IMR-90 (cell line): ENCODE measurements at regions not wholly inside any gene's neighbourhood (a gene's known extent, or its start where the extent isn't known, plus 50 kb on each side); places are given as distances from the start of the nearest gene placed in this dataset.

ENCODE experiments used
- ATAC-seq: fragments of 200-7000 bp; cut with Tn5 transposase; 2 replicates; pipeline ENCODE4 v1.9.1; 2020; ENCODE audit warnings: low read depth, mild to moderate bottlenecking, moderate library complexity
- BruUV-seq: library from RNA; stranded (reverse); fragments of 400-500 nt; replicated peaks from 2 replicates; lab custom pipeline; 2021; lab: Mats Ljungman, UMichigan
- CTCF ChIA-PET: fragments of 300-600 bp; formaldehyde crosslinking; extraction: SDS; loops from one replicate; lab custom pipeline; 2021; ENCODE audit warnings: antibody characterized with exemption; lab: Yijun Ruan, JAX
- POLR2A ChIA-PET: fragments of 300-600 bp; sonication (Branson Sonifier 250); formaldehyde crosslinking; loops from one replicate; lab custom pipeline; 2022; ENCODE audit warnings: antibody characterized with exemption; ENCODE audit not compliant: unreplicated experiment; lab: Charles Lee
- DNase-seq: peaks from one replicate; pipeline ENCODE4 v3.0.0; 2013
- H2AFZ ChIP-seq: replicated peaks from 2 replicates; pipeline ENCODE3; 2013; ENCODE audit warnings: low read length, mild to moderate bottlenecking; ENCODE audit not compliant: poor library complexity
- H2AK5ac ChIP-seq: 2 replicates; pipeline ENCODE4 v1.6.1; 2013; ENCODE audit warnings: low read depth, low read length, inconsistent platforms
- H2AK9ac ChIP-seq: replicated peaks from 2 replicates; pipeline ENCODE3; 2013; ENCODE audit warnings: mild to moderate bottlenecking, low read depth, low read length, moderate library complexity; ENCODE audit not compliant: poor library complexity
- H2BK120ac ChIP-seq: 2 replicates; pipeline ENCODE4 v1.6.1; 2013; ENCODE audit warnings: low read depth, low read length, inconsistent platforms
- H2BK15ac ChIP-seq: 3 replicates; pipeline ENCODE4 v1.6.1; 2013; ENCODE audit warnings: low read depth, low read length, inconsistent platforms
- H2BK20ac ChIP-seq: 2 replicates; pipeline ENCODE4 v1.6.1; 2013; ENCODE audit warnings: low read depth, mild to moderate bottlenecking, inconsistent platforms, low read length, moderate library complexity
- H2BK5ac ChIP-seq: 2 replicates; pipeline ENCODE4 v1.6.1; 2013; ENCODE audit warnings: mild to moderate bottlenecking, low read depth, low read length, inconsistent platforms; ENCODE audit not compliant: poor library complexity, severe bottlenecking
- H3K14ac ChIP-seq: replicated peaks from 2 replicates; pipeline ENCODE4 v1.6.1; 2013; ENCODE audit warnings: low read depth, low read length, inconsistent platforms
- H3K18ac ChIP-seq: 2 replicates; pipeline ENCODE4 v1.6.1; 2013; ENCODE audit warnings: low read depth, low read length, control low read depth
- H3K23ac ChIP-seq: 2 replicates; pipeline ENCODE4 v1.6.1; 2013; ENCODE audit warnings: low read depth, low read length, inconsistent platforms
- H3K27ac ChIP-seq: 2 replicates; pipeline ENCODE4 v1.5.1; 2013; ENCODE audit warnings: mild to moderate bottlenecking, control low read depth, low read length; ENCODE audit not compliant: insufficient read depth
- H3K27me3 ChIP-seq: 2 replicates; pipeline ENCODE4 v1.6.1; 2013; ENCODE audit warnings: low read length; ENCODE audit not compliant: control insufficient read depth, insufficient read depth
- H3K36me3 ChIP-seq: 2 replicates; pipeline ENCODE4 v1.6.1; 2013; ENCODE audit warnings: low read length, mixed read lengths; ENCODE audit not compliant: control insufficient read depth, insufficient read depth
- H3K4ac ChIP-seq: 2 replicates; pipeline ENCODE4 v1.6.1; 2013; ENCODE audit warnings: low read depth, low read length, inconsistent platforms
- H3K4me1 ChIP-seq: 2 replicates; pipeline ENCODE4 v1.6.1; 2013; ENCODE audit warnings: low read length, mixed read lengths; ENCODE audit not compliant: control insufficient read depth, insufficient read depth
- H3K4me2 ChIP-seq: 2 replicates; pipeline ENCODE4 v1.6.1; 2013; ENCODE audit warnings: low read depth, mild to moderate bottlenecking, control low read depth, low read length, moderate library complexity
- H3K4me3 ChIP-seq: 2 replicates; pipeline ENCODE4 v1.5.1; 2013; ENCODE audit warnings: low read depth, mild to moderate bottlenecking, control low read depth, low read length, moderate library complexity; ENCODE audit not compliant: insufficient read depth
- H3K56ac ChIP-seq: 2 replicates; pipeline ENCODE4 v1.6.1; 2013; ENCODE audit warnings: low read length, inconsistent platforms; ENCODE audit not compliant: insufficient read depth; ENCODE audit errors: extremely low read depth
- H3K79me1 ChIP-seq, 2 experiments: 2 replicates each; pipeline ENCODE4 v1.6.1; 2013; ENCODE audit warnings: low read length in 2 of 2, inconsistent platforms in 1 of 2, low read depth in 1 of 2
- H3K9ac ChIP-seq: 2 replicates; pipeline ENCODE4 v1.6.1; 2013; ENCODE audit warnings: low read depth, low read length, control low read depth
- H3K9me1 ChIP-seq: 2 replicates; pipeline ENCODE4 v1.6.1; 2013; ENCODE audit warnings: low read length, inconsistent platforms; ENCODE audit not compliant: insufficient read depth
- H3K9me3 ChIP-seq: 2 replicates; pipeline ENCODE4 v1.6.1; 2013; ENCODE audit warnings: low read length; ENCODE audit not compliant: control insufficient read depth, insufficient read depth
- H4K20me1 ChIP-seq: 2 replicates; pipeline ENCODE4 v1.6.1; 2013; ENCODE audit warnings: low read length, inconsistent platforms; ENCODE audit not compliant: insufficient read depth
- H4K5ac ChIP-seq: 2 replicates; pipeline ENCODE4 v1.6.1; 2013; ENCODE audit warnings: mild to moderate bottlenecking, low read depth, low read length, control low read depth
- H4K8ac ChIP-seq, 2 experiments: 2 replicates each; pipeline ENCODE4 v1.6.1; 2013; ENCODE audit warnings: low read depth in 2 of 2, low read length in 2 of 2, control low read depth in 1 of 2, inconsistent platforms in 1 of 2
- H4K91ac ChIP-seq: 2 replicates; pipeline ENCODE4 v1.6.1; 2013; ENCODE audit warnings: low read depth, low read length, inconsistent platforms; ENCODE audit not compliant: insufficient read depth
- CTCF ChIP-seq: conservative IDR thresholded peaks from 2 replicates; pipeline ENCODE4 v1.5.1; 2012; ENCODE audit warnings: mild to moderate bottlenecking, low read depth, low read length, improper control_type of control experiment
- ELK1 ChIP-seq: fragments of 150-350 bp; IDR thresholded peaks from 2 replicates; pipeline ENCODE4 v1.6.1; 2016; ENCODE audit warnings: low read depth, mild to moderate bottlenecking, low read length, moderate library complexity, borderline replicate concordance
- MXI1 ChIP-seq: IDR thresholded peaks from 2 replicates; pipeline ENCODE4 v1.6.1; 2012; ENCODE audit warnings: low read depth, mild to moderate bottlenecking, low read length, moderate library complexity, borderline replicate concordance
- RAD21 ChIP-seq: IDR thresholded peaks from 2 replicates; pipeline ENCODE4 v1.6.1; 2012; ENCODE audit warnings: low read length, improper control_type of control experiment
- USF2 ChIP-seq: fragments of 150-350 bp; IDR thresholded peaks from 2 replicates; pipeline ENCODE4 v1.6.1; 2017; ENCODE audit warnings: mild to moderate bottlenecking, antibody characterized with exemption, low read length, low read depth
- WGBS, 2 experiments: methylation state at CpG; one replicate each; pipeline versions ENCODE4 v1.1.5 to v1.1.7; 2013; ENCODE audit warnings: missing lambda C conversion rate in 2 of 2; ENCODE audit not compliant: insufficient read length in 1 of 2; ENCODE audit errors: extremely low coverage in 2 of 2; 5-methylcytosine and 5-hydroxymethylcytosine counted together
- dilution Hi-C: fragments of 300-500 bp; cut with HindIII; formaldehyde crosslinking; loops from one replicate; pipeline ENCODE4 v1.14.3; 2018; ENCODE audit warnings: low sequenced_read_pairs; ENCODE audit not compliant: unreplicated experiment
- in situ Hi-C: fragments of 300-500 bp; cut with MboI; formaldehyde crosslinking; loops from 3 replicates; pipeline ENCODE4 v1.14.3; 2019; ENCODE audit warnings: low sequenced_read_pairs, inconsistent platforms, mixed read lengths
- intact Hi-C: fragments of 100-400 bp; cut with micrococcal nuclease; formaldehyde crosslinking; loops from 2 replicates; pipeline ENCODE4 v1.10.0; 2022

GRCh38 chr2:136328207-136328795, 210.4 kb upstream of the CXCR4 start:
- Histone ChIP-seq H3K79me1 (no peaks in the 10 kb centered on the region), H2BK5ac (no peak overlapping the region), H3K4me1 (no peaks in the 10 kb centered on the region), H3K9me1 (no peaks in the 10 kb centered on the region), H2BK20ac (no peak overlapping the region), H4K20me1 (no peaks in the 10 kb centered on the region), H2AK9ac (no peak overlapping the region), H4K5ac (no peak overlapping the region), H4K91ac (no peak overlapping the region), H3K14ac (no peak overlapping the region), H3K27me3 (no peaks in the 10 kb centered on the region), H2BK120ac (no peak overlapping the region), H3K4me2 (no peak overlapping the region), H3K18ac (no peak overlapping the region), H2BK15ac (no peak overlapping the region), H2AK5ac (no peak overlapping the region), H3K56ac (no peak overlapping the region), H3K9ac (no peak overlapping the region), H3K4ac (no peak overlapping the region), H3K23ac (no peak overlapping the region), H4K8ac (no peak overlapping the region), H3K9me3 (no peaks in the 10 kb centered on the region; the same call in 1 of the 2 replicates), H2AFZ (no peak overlapping the region), H3K27ac (no peak overlapping the region), H3K4me3 (no peak overlapping the region), H3K36me3 (no peaks in the 10 kb centered on the region)
- TF ChIP-seq RAD21, result no peak
- TF ChIP-seq CTCF, result no peak
- TF ChIP-seq USF2, result no peak
- TF ChIP-seq MXI1, result no peak
- TF ChIP-seq ELK1, result no peak
- no CpG with 5 or more reads among the region's 8 CpGs for WGBS, 2 experiments
- in situ Hi-C loops (no loop called here), dilution Hi-C loops (no loop called here), intact Hi-C loops (no loop called here)
- POLR2A ChIA-PET, result no interaction called here
- no peak for DNase-seq
- no TSS peak for BruUV-seq
- ATAC-seq, result no peak
- CTCF ChIA-PET, result no interaction called here
